AG09309 (cell line): ENCODE measurements at regions not wholly inside any gene's neighbourhood (a gene's known extent, or its start where the extent isn't known, plus 50 kb on each side); places are given as distances from the start of the nearest gene placed in this dataset.

ENCODE experiments used
- DNase-seq: peaks from one replicate; pipeline ENCODE4 v3.0.0-alpha.2; 2010; ENCODE audit warnings: low read depth
- H3K4me3 ChIP-seq: 2 replicates; pipeline ENCODE4 v1.5.1; 2011; ENCODE audit warnings: mild to moderate bottlenecking, low read depth, low read length, moderate library complexity; ENCODE audit not compliant: control insufficient read depth
- TF ChIP-seq, protein P1 (sequence below): IDR thresholded peaks from 2 replicates; pipeline ENCODE4 v1.5.1; 2011; ENCODE audit warnings: mild to moderate bottlenecking, low read depth, low read length, inconsistent platforms; ENCODE audit not compliant: insufficient read depth, control insufficient read depth; ENCODE audit errors: missing control alignments

DNA sequence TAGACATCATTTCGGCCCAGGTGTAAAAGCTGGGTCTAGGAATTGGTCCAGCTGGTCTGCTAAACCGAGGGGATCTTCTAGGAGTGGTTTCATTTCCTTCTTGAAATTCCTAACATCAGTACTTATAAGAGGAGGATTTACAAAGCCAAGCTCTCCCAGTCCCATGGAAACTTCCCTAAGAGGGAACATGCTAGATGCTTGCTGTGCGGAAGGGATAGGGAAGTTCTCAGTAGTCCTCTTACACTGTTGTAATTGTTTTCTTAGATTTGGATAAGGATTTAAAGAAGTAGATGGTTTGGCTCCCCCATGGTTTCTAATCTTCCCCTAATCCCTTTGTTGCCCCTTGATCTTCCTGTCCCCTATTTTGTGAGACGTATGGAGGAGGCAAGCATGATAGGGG is 89.7 kb upstream of the XCR1 start:
- DNase-seq: no peak
- H3K4me3 ChIP-seq: no peak overlapping the region
- TF ChIP-seq, protein P1, sequence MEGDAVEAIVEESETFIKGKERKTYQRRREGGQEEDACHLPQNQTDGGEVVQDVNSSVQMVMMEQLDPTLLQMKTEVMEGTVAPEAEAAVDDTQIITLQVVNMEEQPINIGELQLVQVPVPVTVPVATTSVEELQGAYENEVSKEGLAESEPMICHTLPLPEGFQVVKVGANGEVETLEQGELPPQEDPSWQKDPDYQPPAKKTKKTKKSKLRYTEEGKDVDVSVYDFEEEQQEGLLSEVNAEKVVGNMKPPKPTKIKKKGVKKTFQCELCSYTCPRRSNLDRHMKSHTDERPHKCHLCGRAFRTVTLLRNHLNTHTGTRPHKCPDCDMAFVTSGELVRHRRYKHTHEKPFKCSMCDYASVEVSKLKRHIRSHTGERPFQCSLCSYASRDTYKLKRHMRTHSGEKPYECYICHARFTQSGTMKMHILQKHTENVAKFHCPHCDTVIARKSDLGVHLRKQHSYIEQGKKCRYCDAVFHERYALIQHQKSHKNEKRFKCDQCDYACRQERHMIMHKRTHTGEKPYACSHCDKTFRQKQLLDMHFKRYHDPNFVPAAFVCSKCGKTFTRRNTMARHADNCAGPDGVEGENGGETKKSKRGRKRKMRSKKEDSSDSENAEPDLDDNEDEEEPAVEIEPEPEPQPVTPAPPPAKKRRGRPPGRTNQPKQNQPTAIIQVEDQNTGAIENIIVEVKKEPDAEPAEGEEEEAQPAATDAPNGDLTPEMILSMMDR: no peak

GRCh38 chr3:46114323-46114988 is 87.2 kb upstream of the XCR1 start:
- H3K4me3 ChIP-seq: no peak overlapping the region
- peak; percentile 53 for DNase-seq
- TF ChIP-seq, protein P1: no peak

DNA sequence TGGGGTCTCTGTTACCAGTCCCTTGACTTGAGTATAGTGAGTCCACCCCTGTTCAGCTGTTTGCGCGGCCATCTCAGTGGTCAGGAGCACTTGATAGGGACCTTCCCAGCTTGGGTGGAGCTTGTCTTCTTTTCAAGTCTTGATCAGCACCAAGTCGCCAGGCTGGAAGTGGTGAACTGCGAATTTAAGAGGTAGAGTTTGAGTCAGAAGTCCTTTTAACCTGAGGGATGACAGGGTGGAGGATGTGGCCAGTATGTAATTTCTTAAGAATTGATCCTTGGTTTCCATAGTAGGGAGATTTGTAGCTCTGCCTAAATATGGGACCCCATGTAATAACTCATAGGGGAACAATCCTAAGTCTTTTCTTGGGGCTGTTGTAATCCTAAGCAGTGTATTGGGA is 86.3 kb upstream of the XCR1 start:
- no peak overlapping the region for H3K4me3 ChIP-seq
- DNase-seq: no peak
- TF ChIP-seq, protein P1: no peak

DNA sequence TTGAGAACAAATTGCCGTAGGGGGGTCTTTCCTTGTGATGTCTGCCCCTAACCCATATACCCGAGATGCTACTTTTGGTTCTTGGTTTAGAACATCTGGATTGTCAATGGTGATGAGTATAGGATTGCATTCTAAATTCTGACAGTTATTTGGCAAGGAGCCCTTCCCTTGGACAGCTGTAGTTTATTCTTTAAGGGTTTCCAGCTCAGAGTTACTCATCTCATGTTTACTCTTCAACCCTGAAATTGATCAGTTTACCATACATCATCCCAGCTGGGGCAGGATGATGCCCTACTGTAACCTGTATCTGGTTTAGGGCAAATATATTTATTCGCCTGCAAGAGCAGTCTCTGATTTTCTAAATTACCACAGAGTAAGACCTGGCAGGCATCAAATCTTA is 85.7 kb upstream of the XCR1 start:
- DNase-seq: no peak

DNA sequence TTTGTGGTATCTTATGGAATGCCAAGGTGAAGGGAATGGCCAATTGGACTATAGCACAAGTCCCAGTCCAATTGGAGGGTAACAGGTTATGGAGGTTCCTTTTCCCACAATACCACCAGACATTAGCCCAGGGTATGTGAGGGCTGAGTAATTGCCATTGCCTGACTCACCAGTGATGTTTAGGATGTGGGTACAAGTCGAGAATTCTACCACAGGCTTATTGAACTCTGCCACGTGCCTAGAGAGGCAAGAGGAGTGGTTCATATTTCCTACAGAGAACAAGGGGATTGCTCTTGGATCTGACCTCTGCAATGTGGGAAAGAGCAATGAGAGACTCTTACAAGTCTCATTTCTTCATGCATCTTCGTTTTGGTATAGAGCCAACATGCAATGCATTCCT is 85.0 kb upstream of the XCR1 start:
- TF ChIP-seq, protein P1: no peak
- H3K4me3 ChIP-seq: no peak overlapping the region
- no peak for DNase-seq

More for the DNA sequence above, 85.7 kb upstream of the XCR1 start:
- TF ChIP-seq, protein P1: no peak
- H3K4me3 ChIP-seq: no peak overlapping the region

GRCh38 chr3:46110701-46111493 is 83.6 kb upstream of the XCR1 start:
- peak; percentile 33 for DNase-seq
- H3K4me3 ChIP-seq: no peak overlapping the region
- TF ChIP-seq, protein P1: no peak
